HG02798 (cell line): ENCODE measurements at regions not wholly inside any gene's neighbourhood (a gene's known extent, or its start where the extent isn't known, plus 50 kb on each side); places are given as distances from the start of the nearest gene placed in this dataset.
"Not testable (repeated sequence)": the region's sequence is repeated elsewhere in the genome, so short reads cannot be mapped to it uniquely, and the experiment has no call there.

ENCODE experiments used
- ATAC-seq: cut with Tn5 transposase; IDR thresholded peaks from one replicate; pipeline ENCODE4 v1.9.1; 2021; ENCODE audit warnings: mild to moderate bottlenecking; ENCODE audit not compliant: unreplicated experiment, poor library complexity

GRCh38 chr6:1163501-1163900 is 148.4 kb upstream of the FOXQ1 start:
- no peak for ATAC-seq

GRCh38 chr6:1162367-1163275 is 149.3 kb upstream of the FOXQ1 start:
- ATAC-seq: no peak

- not testable (repeated sequence) for ATAC-seq
Measured at GRCh38 chr6:1156411-1156810, 155.5 kb upstream of the FOXQ1 start.

GRCh38 chr6:1153696-1154245 is 158.1 kb upstream of the FOXQ1 start:
- ATAC-seq: no peak

- ATAC-seq: no peak
Measured at GRCh38 chr6:1146500-1146899, 165.4 kb upstream of the FOXQ1 start.

- ATAC-seq: no peak
Measured at GRCh38 chr6:1145768-1146218, 166.1 kb upstream of the FOXQ1 start.

- no peak for ATAC-seq
Measured at GRCh38 chr6:1144842-1145767, 166.8 kb upstream of the FOXQ1 start.

GRCh38 chr6:1143655-1144054 is 168.2 kb upstream of the FOXQ1 start:
- no peak for ATAC-seq

- no peak for ATAC-seq
Measured at GRCh38 chr6:1139155-1139890, 172.6 kb upstream of the FOXQ1 start.

- no peak for ATAC-seq
Measured at GRCh38 chr6:1137849-1138248, 174.0 kb upstream of the FOXQ1 start.

GRCh38 chr6:1136827-1137226 is 175.1 kb upstream of the FOXQ1 start:
- no peak for ATAC-seq

- ATAC-seq: no peak
Measured at GRCh38 chr6:1136415-1136774, 175.5 kb upstream of the FOXQ1 start.

- ATAC-seq: no peak
Measured at GRCh38 chr6:1135726-1136414, 176.0 kb upstream of the FOXQ1 start.

- ATAC-seq: no peak
Measured at GRCh38 chr6:1131285-1132079, 180.4 kb upstream of the FOXQ1 start.

- no peak for ATAC-seq
Measured at GRCh38 chr6:1130709-1131108, 181.2 kb upstream of the FOXQ1 start.

GRCh38 chr6:1129131-1129530 is 182.8 kb upstream of the FOXQ1 start:
- no peak for ATAC-seq

GRCh38 chr6:1127597-1128288 is 184.2 kb upstream of the FOXQ1 start:
- no peak for ATAC-seq

GRCh38 chr6:1127129-1127528 is 184.8 kb upstream of the FOXQ1 start:
- no peak for ATAC-seq
